ENCODE measurements at regions not wholly inside any gene's neighbourhood (a gene's known extent, or its start where the extent isn't known, plus 50 kb on each side); places are given as distances from the start of the nearest gene placed in this dataset.

GRCh38 chr14:100638211-100638855, 51.1 kb upstream of the BEGAIN start:
- Mint-ChIP-seq H3K9me3 (no peaks in the 10 kb centered on the region), H3K36me3 (ENCODE audit: low read depth) (no peaks in the 10 kb centered on the region), H3K4me3 (no peak overlapping the region), H3K27ac (no peak overlapping the region), H3K27me3 (peaks cover 26% of the 10 kb centered on the region), H3K4me1 (peaks cover 43% of the 10 kb centered on the region)
- intact Hi-C loops (cut with micrococcal nuclease) = no loop called here
- DNase-seq = no peak

- Mint-ChIP-seq H3K36me3 (ENCODE audit: low read depth) (no peaks in the 10 kb centered on the region), H3K4me1 (peaks cover 51% of the 10 kb centered on the region), H3K27me3 (peaks cover 23% of the 10 kb centered on the region), H3K4me3 (peak overlapping the region; percentile 9), H3K9me3 (no peaks in the 10 kb centered on the region), H3K27ac (peak overlapping the region; percentile 45)
- intact Hi-C loops (cut with micrococcal nuclease) = no loop called here
- DNase-seq = no peak
Observed at GRCh38 chr14:100639280-100639679, 52.1 kb upstream of the BEGAIN start.

GRCh38 chr14:100640471-100641273, 53.5 kb upstream of the BEGAIN start:
- Mint-ChIP-seq H3K27ac (peak overlapping the region; percentile 83), H3K4me1 (peaks cover 65% of the 10 kb centered on the region), H3K27me3 (peaks cover 15% of the 10 kb centered on the region), H3K9me3 (no peaks in the 10 kb centered on the region), H3K4me3 (peak overlapping the region; percentile 78), H3K36me3 (ENCODE audit: low read depth) (no peaks in the 10 kb centered on the region)
- intact Hi-C loops (cut with micrococcal nuclease) = loop anchor here (2.0 to 10.0 kb wide), 2 partner anchors 264 to 576 kb away; partner anchors contain the start of genes EVL and WDR25
- DNase-seq = peak; percentile 94

- H3K27ac Mint-ChIP-seq = no peak overlapping the region
- intact Hi-C loops (cut with micrococcal nuclease) = loop anchor here (2.0 to 10.0 kb wide), 2 partner anchors 265 to 577 kb away; partner anchors contain the start of genes EVL and WDR25
Observed at GRCh38 chr14:100641274-100641860, 54.1 kb upstream of the BEGAIN start.

GRCh38 chr14:100643426-100643825, 56.2 kb upstream of the BEGAIN start:
- Mint-ChIP-seq H3K27me3 (peaks cover 17% of the 10 kb centered on the region), H3K27ac (no peak overlapping the region), H3K4me3 (no peak overlapping the region), H3K9me3 (no peaks in the 10 kb centered on the region), H3K36me3 (ENCODE audit: low read depth) (no peaks in the 10 kb centered on the region), H3K4me1 (peaks cover 66% of the 10 kb centered on the region)
- intact Hi-C loops (cut with micrococcal nuclease) = loop anchor here (10.0 kb wide), 1 partner anchor 579 kb away; the partner anchor contains the start of gene EVL
- DNase-seq = no peak

More at GRCh38 chr14:100641274-100641860, 54.1 kb upstream of the BEGAIN start:
- Mint-ChIP-seq H3K4me3 (no peak overlapping the region), H3K27me3 (peaks cover 12% of the 10 kb centered on the region), H3K9me3 (no peaks in the 10 kb centered on the region), H3K4me1 (peaks cover 69% of the 10 kb centered on the region), H3K36me3 (ENCODE audit: low read depth) (no peaks in the 10 kb centered on the region)
- no peak for DNase-seq

GRCh38 chr14:100644383-100644782, 57.2 kb upstream of the BEGAIN start:
- peaks cover 58% of the 10 kb centered on the region for H3K4me1 Mint-ChIP-seq
- DNase-seq = no peak
- H3K36me3 Mint-ChIP-seq (ENCODE audit: low read depth) = no peaks in the 10 kb centered on the region
- H3K9me3 Mint-ChIP-seq = no peaks in the 10 kb centered on the region
- H3K4me3 Mint-ChIP-seq = peak overlapping the region; percentile 14
- intact Hi-C loops (cut with micrococcal nuclease) = loop anchor here (2.0 to 10.0 kb wide), 3 partner anchors 58 to 580 kb away; partner anchors contain the start of genes BEGAIN and EVL
- peaks cover 17% of the 10 kb centered on the region for H3K27me3 Mint-ChIP-seq
- H3K27ac Mint-ChIP-seq = no peak overlapping the region

GRCh38 chr14:100644784-100645183, 57.6 kb upstream of the BEGAIN start:
- peak; percentile 67 for DNase-seq
- Mint-ChIP-seq H3K4me1 (peaks cover 55% of the 10 kb centered on the region), H3K4me3 (peak overlapping the region; percentile 52), H3K9me3 (no peaks in the 10 kb centered on the region), H3K27me3 (peaks cover 17% of the 10 kb centered on the region), H3K27ac (no peak overlapping the region), H3K36me3 (ENCODE audit: low read depth) (no peaks in the 10 kb centered on the region)
- intact Hi-C loops (cut with micrococcal nuclease) = loop anchor here (1.0 to 10.0 kb wide), 5 partner anchors 58 to 580 kb away; partner anchors contain the start of genes BEGAIN and EVL

- H3K9me3 Mint-ChIP-seq = no peaks in the 10 kb centered on the region
- no peak overlapping the region for H3K27ac Mint-ChIP-seq
- H3K27me3 Mint-ChIP-seq = peaks cover 17% of the 10 kb centered on the region
- H3K4me1 Mint-ChIP-seq = peaks cover 49% of the 10 kb centered on the region
- H3K4me3 Mint-ChIP-seq = peak overlapping the region; percentile 52
- intact Hi-C loops (cut with micrococcal nuclease) = loop anchor here (1.0 to 10.0 kb wide), 5 partner anchors 59 to 581 kb away; partner anchors contain the start of genes BEGAIN and EVL
- DNase-seq = peak; percentile 97
- no peaks in the 10 kb centered on the region for H3K36me3 Mint-ChIP-seq (ENCODE audit: low read depth)
Observed at GRCh38 chr14:100645196-100645981, 58.2 kb upstream of the BEGAIN start.

GRCh38 chr14:100645982-100646314, 58.7 kb upstream of the BEGAIN start:
- H3K4me3 Mint-ChIP-seq = no peak overlapping the region
- no peak overlapping the region for H3K27ac Mint-ChIP-seq
- H3K36me3 Mint-ChIP-seq (ENCODE audit: low read depth) = no peaks in the 10 kb centered on the region

GRCh38 chr14:100648474-100649172, 61.4 kb upstream of the BEGAIN start:
- intact Hi-C loops (cut with micrococcal nuclease) = loop anchor here (10.0 kb wide), 1 partner anchor 584 kb away; the partner anchor contains the start of gene EVL
- peaks cover 20% of the 10 kb centered on the region for H3K27me3 Mint-ChIP-seq

More at GRCh38 chr14:100645982-100646314, 58.7 kb upstream of the BEGAIN start:
- peaks cover 20% of the 10 kb centered on the region for H3K27me3 Mint-ChIP-seq
- H3K4me1 Mint-ChIP-seq = peaks cover 44% of the 10 kb centered on the region
- intact Hi-C loops (cut with micrococcal nuclease) = loop anchor here (1.0 to 10.0 kb wide), 5 partner anchors 59 to 581 kb away; partner anchors contain the start of genes BEGAIN and EVL
- DNase-seq = no peak
- H3K9me3 Mint-ChIP-seq = no peaks in the 10 kb centered on the region

GRCh38 chr14:100649173-100649519, 61.9 kb upstream of the BEGAIN start:
- no peaks in the 10 kb centered on the region for H3K9me3 Mint-ChIP-seq
- no peak for DNase-seq
- H3K27me3 Mint-ChIP-seq = peaks cover 20% of the 10 kb centered on the region
- H3K36me3 Mint-ChIP-seq (ENCODE audit: low read depth) = no peaks in the 10 kb centered on the region
- peaks cover 24% of the 10 kb centered on the region for H3K4me1 Mint-ChIP-seq
- no peak overlapping the region for H3K27ac Mint-ChIP-seq
- H3K4me3 Mint-ChIP-seq = no peak overlapping the region
- intact Hi-C loops (cut with micrococcal nuclease) = loop anchor here (10.0 kb wide), 1 partner anchor 584 kb away; the partner anchor contains the start of gene EVL

More at GRCh38 chr14:100648474-100649172, 61.4 kb upstream of the BEGAIN start:
- H3K4me3 Mint-ChIP-seq = no peak overlapping the region
- no peaks in the 10 kb centered on the region for H3K36me3 Mint-ChIP-seq (ENCODE audit: low read depth)
- H3K4me1 Mint-ChIP-seq = peaks cover 26% of the 10 kb centered on the region
- DNase-seq = no peak
- H3K9me3 Mint-ChIP-seq = no peaks in the 10 kb centered on the region
- H3K27ac Mint-ChIP-seq = no peak overlapping the region

- intact Hi-C loops (cut with micrococcal nuclease) = loop anchor here (2.0 kb wide), 1 partner anchor 211 kb away; no protein-coding TSS in a partner anchor
- Mint-ChIP-seq H3K9me3 (no peaks in the 10 kb centered on the region), H3K4me3 (no peak overlapping the region), H3K4me1 (peaks cover 5% of the 10 kb centered on the region), H3K27me3 (peaks cover 16% of the 10 kb centered on the region), H3K27ac (no peak overlapping the region), H3K36me3 (ENCODE audit: low read depth) (no peaks in the 10 kb centered on the region)
- DNase-seq = no peak
Observed at GRCh38 chr14:100651999-100652508, 64.8 kb upstream of the BEGAIN start.

All from activated CD4-positive, alpha-beta T cell treated with anti-CD3 and anti-CD28 coated beads, Interleukin-2, amount 10 ng/mL, durations not matched to agents 24 days and 14 days (primary cell).